Right lobe of liver (tissue), 4 donors: ENCODE measurements at regions not wholly inside any gene's neighbourhood (a gene's known extent, or its start where the extent isn't known, plus 50 kb on each side); places are given as distances from the start of the nearest gene placed in this dataset.

Experiments
- POLR2A ChIP-seq: fragments of 450-650 bp; IDR thresholded peaks from one replicate; pipeline ENCODE4 v1.6.1; 2017; ENCODE audit warnings: antibody characterized with exemption, mild to moderate bottlenecking
- TF ChIP-seq, protein P1 (sequence below), 4 donors: fragments of 200-600 bp in 3 of 4; fragments of 450-650 bp in 1 of 4; IDR thresholded peaks; one replicate each; pipeline versions ENCODE4 v1.5.1 to v1.8.0; 2016 to 2022; ENCODE audit warnings: antibody characterized with exemption in 4 of 4, mild to moderate bottlenecking in 2 of 4
- donor health status: DM: no; HTN: no; CAD: no.
- donor health status: DM: no; HTN: no; CAD: no.
- donor health status: DM: no; HTN: yes; CAD: no.

DNA sequence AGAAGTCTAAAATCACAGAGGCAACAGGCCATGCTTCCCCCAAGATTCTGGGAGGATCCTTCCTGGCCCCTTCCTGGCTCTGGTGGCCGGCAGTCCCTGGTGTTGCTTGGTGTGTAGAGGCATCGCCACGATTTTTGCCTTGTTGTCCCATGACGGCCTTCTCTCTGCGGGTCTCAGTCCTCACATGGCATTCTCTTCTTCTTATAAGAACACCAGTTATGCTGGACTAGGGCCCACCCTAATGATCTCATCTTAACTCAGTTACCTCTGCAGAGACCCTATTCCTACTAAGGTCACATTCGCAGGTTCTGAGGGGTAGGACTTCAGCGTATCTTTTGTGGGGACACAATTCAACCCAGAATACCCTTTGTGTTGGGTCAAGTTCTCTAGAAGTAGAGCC lies 168.0 kb downstream of the LINC00237 start:
- TF ChIP-seq, protein P1, sequence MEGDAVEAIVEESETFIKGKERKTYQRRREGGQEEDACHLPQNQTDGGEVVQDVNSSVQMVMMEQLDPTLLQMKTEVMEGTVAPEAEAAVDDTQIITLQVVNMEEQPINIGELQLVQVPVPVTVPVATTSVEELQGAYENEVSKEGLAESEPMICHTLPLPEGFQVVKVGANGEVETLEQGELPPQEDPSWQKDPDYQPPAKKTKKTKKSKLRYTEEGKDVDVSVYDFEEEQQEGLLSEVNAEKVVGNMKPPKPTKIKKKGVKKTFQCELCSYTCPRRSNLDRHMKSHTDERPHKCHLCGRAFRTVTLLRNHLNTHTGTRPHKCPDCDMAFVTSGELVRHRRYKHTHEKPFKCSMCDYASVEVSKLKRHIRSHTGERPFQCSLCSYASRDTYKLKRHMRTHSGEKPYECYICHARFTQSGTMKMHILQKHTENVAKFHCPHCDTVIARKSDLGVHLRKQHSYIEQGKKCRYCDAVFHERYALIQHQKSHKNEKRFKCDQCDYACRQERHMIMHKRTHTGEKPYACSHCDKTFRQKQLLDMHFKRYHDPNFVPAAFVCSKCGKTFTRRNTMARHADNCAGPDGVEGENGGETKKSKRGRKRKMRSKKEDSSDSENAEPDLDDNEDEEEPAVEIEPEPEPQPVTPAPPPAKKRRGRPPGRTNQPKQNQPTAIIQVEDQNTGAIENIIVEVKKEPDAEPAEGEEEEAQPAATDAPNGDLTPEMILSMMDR (IDR thresholded peaks at IDR 0.05), result no peak
- TF ChIP-seq POLR2A, result no peak
